Cardiac fibroblast (primary cell): ENCODE measurements at regions not wholly inside any gene's neighbourhood (a gene's known extent, or its start where the extent isn't known, plus 50 kb on each side); places are given as distances from the start of the nearest gene placed in this dataset.

ENCODE experiments used
- DNase-seq, 2 donors: peaks; one replicate each; pipeline versions ENCODE4 v3.0.0 to v3.0.0-alpha.2; 2010; ENCODE audit warnings: low read depth in 2 of 2
- H3K4me3 ChIP-seq, 2 donors: replicated peaks in 1 of 2; 1 replicate in 1 of 2; 2 replicates in 1 of 2; pipeline ENCODE4 v1.5.1; 2011; ENCODE audit warnings: low read depth in 2 of 2, low read length in 2 of 2, mild to moderate bottlenecking in 2 of 2, moderate library complexity in 1 of 2
- CTCF ChIP-seq: IDR thresholded peaks from one replicate; pipeline ENCODE4 v1.5.1; 2011; ENCODE audit warnings: low read depth, mild to moderate bottlenecking, low read length, inconsistent platforms

- no peak for TF ChIP-seq CTCF
- DNase-seq = no peak
- H3K4me3 ChIP-seq = no peak overlapping the region
Measured at GRCh38 chr13:67652887-67653286, 422.8 kb upstream of the PCDH9 start.

- TF ChIP-seq CTCF = no peak
- no peak overlapping the region for H3K4me3 ChIP-seq
- DNase-seq = no peak
Measured at GRCh38 chr13:67651908-67652465, 421.9 kb upstream of the PCDH9 start.

- TF ChIP-seq CTCF = no peak
- DNase-seq = no peak
- no peak overlapping the region for H3K4me3 ChIP-seq
Measured at GRCh38 chr13:67650471-67650870, 420.3 kb upstream of the PCDH9 start.

GRCh38 chr13:67645874-67646467, 415.8 kb upstream of the PCDH9 start:
- DNase-seq = no peak

GRCh38 chr13:67643516-67644055, 413.4 kb upstream of the PCDH9 start:
- no peak for DNase-seq
- TF ChIP-seq CTCF = no peak
- H3K4me3 ChIP-seq = no peak overlapping the region

More at GRCh38 chr13:67645874-67646467, 415.8 kb upstream of the PCDH9 start:
- TF ChIP-seq CTCF = no peak
- no peak overlapping the region for H3K4me3 ChIP-seq

GRCh38 chr13:67642657-67643056, 412.5 kb upstream of the PCDH9 start:
- TF ChIP-seq CTCF = no peak
- H3K4me3 ChIP-seq = no peak overlapping the region
- no peak for DNase-seq
